ENCODE measurements at regions not wholly inside any gene's neighbourhood (a gene's known extent, or its start where the extent isn't known, plus 50 kb on each side); places are given as distances from the start of the nearest gene placed in this dataset.

GRCh38 chr13:80040196-80040980 is 300.5 kb downstream of the SPRY2 start:
- DNase-seq (ENCODE audit: low read depth in 3 of 3, low spot score in 1 of 3) = no peak

- no peak for DNase-seq (ENCODE audit: low read depth in 3 of 3, low spot score in 1 of 3)
These were observed 301.9 kb downstream of the SPRY2 start for GRCh38 chr13:80039000-80039399.

GRCh38 chr13:80038371-80038770 is 302.6 kb downstream of the SPRY2 start:
- no peak for DNase-seq (ENCODE audit: low read depth in 3 of 3, low spot score in 1 of 3)

- DNase-seq (ENCODE audit: low read depth in 3 of 3, low spot score in 1 of 3) = no peak
These were observed 303.4 kb downstream of the SPRY2 start for GRCh38 chr13:80037505-80037888.

GRCh38 chr13:80036845-80037504 is 304.0 kb downstream of the SPRY2 start:
- DNase-seq (ENCODE audit: low read depth in 3 of 3, low spot score in 1 of 3) = no peak

GRCh38 chr13:80035096-80035495 is 305.8 kb downstream of the SPRY2 start:
- no peak for DNase-seq (ENCODE audit: low read depth in 3 of 3, low spot score in 1 of 3)

GRCh38 chr13:80033951-80034350 is 307.0 kb downstream of the SPRY2 start:
- no peak for DNase-seq (ENCODE audit: low read depth in 3 of 3, low spot score in 1 of 3)

GRCh38 chr13:80033286-80033685 is 307.6 kb downstream of the SPRY2 start:
- no peak for DNase-seq (ENCODE audit: low read depth in 3 of 3, low spot score in 1 of 3)

GRCh38 chr13:80030491-80030890 is 310.4 kb downstream of the SPRY2 start:
- no peak for DNase-seq (ENCODE audit: low read depth in 3 of 3, low spot score in 1 of 3)

GRCh38 chr13:80029170-80029569 is 311.8 kb downstream of the SPRY2 start:
- DNase-seq (ENCODE audit: low read depth in 3 of 3, low spot score in 1 of 3) = no peak

GRCh38 chr13:80022146-80022545 is 318.8 kb downstream of the SPRY2 start:
- no peak for DNase-seq (ENCODE audit: low read depth in 3 of 3, low spot score in 1 of 3)

- DNase-seq (ENCODE audit: low read depth in 3 of 3, low spot score in 1 of 3) = no peak
These were observed 328.7 kb downstream of the SPRY2 start for GRCh38 chr13:80012251-80012650.

- DNase-seq (ENCODE audit: low read depth in 3 of 3, low spot score in 1 of 3) = no peak
These were observed 329.3 kb downstream of the SPRY2 start for GRCh38 chr13:80011448-80012212.

- no peak for DNase-seq (ENCODE audit: low read depth in 3 of 3, low spot score in 1 of 3)
These were observed 330.1 kb downstream of the SPRY2 start for GRCh38 chr13:80010846-80011245.

- no peak for DNase-seq (ENCODE audit: low read depth in 3 of 3, low spot score in 1 of 3)
These were observed 330.6 kb downstream of the SPRY2 start for GRCh38 chr13:80010286-80010831.

- DNase-seq (ENCODE audit: low read depth in 3 of 3, low spot score in 1 of 3) = no peak
These were observed 331.2 kb downstream of the SPRY2 start for GRCh38 chr13:80009760-80010159.

- DNase-seq (ENCODE audit: low read depth in 3 of 3, low spot score in 1 of 3) = no peak
These were observed 334.0 kb downstream of the SPRY2 start for GRCh38 chr13:80006940-80007339.

GRCh38 chr13:80001510-80001842 is 339.4 kb downstream of the SPRY2 start:
- no peak for DNase-seq (ENCODE audit: low read depth in 3 of 3, low spot score in 1 of 3)

- no peak for DNase-seq (ENCODE audit: low read depth in 3 of 3, low spot score in 1 of 3)
These were observed 340.0 kb downstream of the SPRY2 start for GRCh38 chr13:80000684-80001509.

- DNase-seq (ENCODE audit: low read depth in 3 of 3, low spot score in 1 of 3) = no peak
These were observed 341.3 kb downstream of the SPRY2 start for GRCh38 chr13:79999601-80000000.

GRCh38 chr13:79998381-79998880 is 342.5 kb downstream of the SPRY2 start:
- DNase-seq (ENCODE audit: low read depth in 3 of 3, low spot score in 1 of 3) = no peak

Measured in stimulated activated CD4-positive, alpha-beta T cell treated with anti-CD3 and anti-CD28 coated beads, TNF-alpha, amount 100 ng/mL, for 1 hour (primary cell).